ENCODE measurements at regions not wholly inside any gene's neighbourhood (a gene's known extent, or its start where the extent isn't known, plus 50 kb on each side); places are given as distances from the start of the nearest gene placed in this dataset.

GRCh38 chr4:155032521-155033229 is 175.8 kb upstream of the NPY2R start:
- TF ChIP-seq CTCF (IDR thresholded peaks at IDR 0.05) (no peak), EZH2phosphoT487 (IDR thresholded peaks at IDR 0.05) (no peak), EZH2 (IDR thresholded peaks at IDR 0.05) (no peak)
